Epithelial cell of proximal tubule (primary cell): ENCODE measurements at regions not wholly inside any gene's neighbourhood (a gene's known extent, or its start where the extent isn't known, plus 50 kb on each side); places are given as distances from the start of the nearest gene placed in this dataset.
"Not testable (repeated sequence)": the region's sequence is repeated elsewhere in the genome, so short reads cannot be mapped to it uniquely, and the experiment has no call there.

Source experiments
- DNase-seq: peaks from one replicate; pipeline ENCODE4 v3.0.0-alpha.2; 2011; ENCODE audit warnings: low read depth
- H3K4me3 ChIP-seq: 2 replicates; pipeline ENCODE4 v1.5.1; 2011; ENCODE audit warnings: low read depth, mild to moderate bottlenecking, low read length
- TF ChIP-seq, protein P1 (sequence below): conservative IDR thresholded peaks from 2 replicates; pipeline ENCODE4 v1.5.1; 2012; ENCODE audit warnings: low read depth, mild to moderate bottlenecking, low read length

DNA sequence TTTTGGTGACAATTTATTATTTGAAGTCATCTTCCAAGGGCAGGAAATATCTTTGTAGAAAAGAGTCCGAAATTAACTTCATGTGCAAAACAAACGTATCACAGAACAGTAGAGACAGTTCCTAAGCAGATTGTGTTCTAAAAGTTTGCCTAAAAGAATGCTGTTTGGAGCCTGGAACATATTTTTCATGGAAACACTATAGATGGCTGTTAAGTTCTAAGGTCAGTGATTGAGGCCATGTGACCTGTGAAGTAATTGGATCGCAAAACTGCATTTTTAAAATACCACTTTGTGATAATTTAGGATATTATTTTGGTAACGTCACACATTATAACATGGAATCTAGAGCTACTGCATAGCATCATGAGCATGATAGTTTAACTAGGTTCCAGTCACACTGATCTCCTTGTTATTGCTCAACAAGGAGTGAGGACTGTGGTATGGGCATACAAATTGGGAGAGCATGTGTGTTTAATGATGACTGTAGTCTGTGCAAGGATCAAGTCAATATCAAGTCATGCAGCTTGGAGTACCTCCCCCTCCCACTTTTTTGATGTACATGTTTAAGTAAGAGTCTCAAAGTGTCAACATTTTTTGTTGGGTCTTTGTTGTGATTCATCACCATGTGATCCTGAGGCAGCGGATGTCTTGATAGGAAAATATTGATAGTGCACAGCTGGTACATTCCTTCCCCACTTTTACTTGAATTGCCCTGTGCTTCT lies 609.3 kb upstream of the CITED2 start:
- TF ChIP-seq, protein P1, sequence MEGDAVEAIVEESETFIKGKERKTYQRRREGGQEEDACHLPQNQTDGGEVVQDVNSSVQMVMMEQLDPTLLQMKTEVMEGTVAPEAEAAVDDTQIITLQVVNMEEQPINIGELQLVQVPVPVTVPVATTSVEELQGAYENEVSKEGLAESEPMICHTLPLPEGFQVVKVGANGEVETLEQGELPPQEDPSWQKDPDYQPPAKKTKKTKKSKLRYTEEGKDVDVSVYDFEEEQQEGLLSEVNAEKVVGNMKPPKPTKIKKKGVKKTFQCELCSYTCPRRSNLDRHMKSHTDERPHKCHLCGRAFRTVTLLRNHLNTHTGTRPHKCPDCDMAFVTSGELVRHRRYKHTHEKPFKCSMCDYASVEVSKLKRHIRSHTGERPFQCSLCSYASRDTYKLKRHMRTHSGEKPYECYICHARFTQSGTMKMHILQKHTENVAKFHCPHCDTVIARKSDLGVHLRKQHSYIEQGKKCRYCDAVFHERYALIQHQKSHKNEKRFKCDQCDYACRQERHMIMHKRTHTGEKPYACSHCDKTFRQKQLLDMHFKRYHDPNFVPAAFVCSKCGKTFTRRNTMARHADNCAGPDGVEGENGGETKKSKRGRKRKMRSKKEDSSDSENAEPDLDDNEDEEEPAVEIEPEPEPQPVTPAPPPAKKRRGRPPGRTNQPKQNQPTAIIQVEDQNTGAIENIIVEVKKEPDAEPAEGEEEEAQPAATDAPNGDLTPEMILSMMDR, result no peak
- H3K4me3 ChIP-seq, result no peak overlapping the region
- no peak for DNase-seq

DNA sequence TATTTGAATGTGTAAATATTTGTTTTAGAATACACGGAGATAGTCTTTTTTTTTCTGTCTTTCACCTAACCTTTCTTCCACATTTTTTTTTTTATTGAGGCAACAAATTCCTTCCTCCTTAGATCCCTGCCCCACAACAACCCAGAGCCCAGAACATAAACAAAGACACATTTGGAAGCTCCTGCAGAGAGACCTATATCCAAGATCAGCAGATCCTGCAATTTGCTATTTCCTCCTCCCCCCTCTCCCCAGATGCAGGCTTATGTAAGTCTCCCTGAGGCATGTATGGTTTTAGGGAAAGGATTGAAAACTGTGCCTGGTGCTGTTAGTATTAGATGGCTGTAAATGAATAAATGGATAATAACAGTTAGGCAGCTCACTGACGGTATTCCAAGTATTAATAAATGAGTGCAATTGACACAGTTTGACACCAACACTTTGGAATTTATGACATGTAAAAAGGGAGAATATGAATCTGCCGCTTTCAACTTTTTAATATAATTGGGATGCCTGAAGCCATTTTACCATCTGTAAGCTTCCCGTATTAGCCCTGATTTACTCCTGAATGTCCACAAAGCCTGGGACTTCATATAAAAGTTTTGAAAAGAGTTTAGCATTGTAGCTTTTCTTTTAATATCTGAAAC lies 608.3 kb upstream of the CITED2 start:
- TF ChIP-seq, protein P1, result no peak
- DNase-seq, result no peak
- no peak overlapping the region for H3K4me3 ChIP-seq

DNA sequence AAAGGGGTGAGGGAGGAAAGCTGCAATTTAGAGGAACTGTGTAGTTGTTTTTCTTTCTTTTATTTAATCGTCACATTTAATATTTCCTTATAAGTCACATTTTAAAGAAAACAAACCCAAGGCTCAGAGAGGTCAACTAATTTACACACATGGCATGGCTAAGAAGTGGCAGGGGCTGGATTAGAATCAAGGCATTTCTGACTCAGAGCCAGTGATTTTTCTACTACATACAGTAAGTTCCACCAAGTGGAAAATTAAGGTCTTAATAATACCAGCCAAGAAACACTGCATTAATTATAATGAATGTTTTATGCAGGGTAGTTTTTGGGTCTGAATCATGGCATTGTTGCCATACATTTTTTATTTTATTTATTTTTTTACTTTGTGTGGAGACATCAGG lies 607.7 kb upstream of the CITED2 start:
- H3K4me3 ChIP-seq, result no peak overlapping the region
- TF ChIP-seq, protein P1, result no peak
- DNase-seq, result no peak

DNA sequence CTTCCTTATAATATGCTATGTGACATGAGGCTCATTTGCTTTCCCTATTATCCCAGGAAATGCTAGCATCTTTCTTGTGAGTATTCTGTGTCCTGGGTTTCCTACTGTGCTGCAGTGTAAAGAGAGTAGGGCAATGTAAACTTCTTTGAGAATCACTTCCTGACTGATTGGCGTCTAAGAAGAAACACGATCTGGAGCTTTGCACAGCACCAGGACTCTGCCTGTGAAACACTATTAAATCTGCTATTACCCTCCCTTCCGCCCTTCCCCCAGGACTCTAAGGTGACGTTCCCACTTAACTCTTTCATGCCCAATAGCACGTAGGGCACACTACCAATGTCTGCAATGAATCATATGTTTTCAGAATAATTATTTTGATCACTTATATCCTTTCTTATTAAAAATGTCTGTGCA lies 607.3 kb upstream of the CITED2 start:
- no peak for DNase-seq
- TF ChIP-seq, protein P1, result no peak

DNA sequence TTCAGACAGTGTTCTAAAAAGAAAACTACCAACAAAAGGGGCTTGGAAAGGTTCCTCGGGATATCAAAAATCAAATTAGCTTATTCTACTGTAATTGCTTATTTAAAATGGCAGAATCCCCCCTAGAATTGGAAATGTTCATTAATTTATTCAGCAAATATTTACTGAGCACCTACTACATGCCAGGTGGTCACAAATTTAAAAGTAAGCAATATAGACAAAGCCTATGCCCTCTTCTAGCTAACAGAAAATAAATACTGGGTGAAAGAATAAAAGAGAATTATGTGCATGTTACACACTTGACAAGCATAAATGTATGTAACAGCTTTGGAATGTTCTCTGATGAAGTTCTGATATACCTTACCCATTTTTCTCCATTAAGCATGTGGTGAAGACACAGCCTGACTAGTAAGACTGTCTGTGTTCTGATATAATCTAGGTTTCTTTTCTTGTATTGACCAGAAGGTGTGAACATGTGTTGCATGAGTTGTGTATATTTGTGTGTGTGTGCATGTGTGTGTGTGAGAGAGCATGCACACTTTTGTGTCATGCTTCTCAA lies 606.7 kb upstream of the CITED2 start:
- TF ChIP-seq, protein P1, result no peak
- no peak overlapping the region for H3K4me3 ChIP-seq
- DNase-seq, result no peak

More for the DNA sequence above, 607.3 kb upstream of the CITED2 start:
- H3K4me3 ChIP-seq, result no peak overlapping the region

DNA sequence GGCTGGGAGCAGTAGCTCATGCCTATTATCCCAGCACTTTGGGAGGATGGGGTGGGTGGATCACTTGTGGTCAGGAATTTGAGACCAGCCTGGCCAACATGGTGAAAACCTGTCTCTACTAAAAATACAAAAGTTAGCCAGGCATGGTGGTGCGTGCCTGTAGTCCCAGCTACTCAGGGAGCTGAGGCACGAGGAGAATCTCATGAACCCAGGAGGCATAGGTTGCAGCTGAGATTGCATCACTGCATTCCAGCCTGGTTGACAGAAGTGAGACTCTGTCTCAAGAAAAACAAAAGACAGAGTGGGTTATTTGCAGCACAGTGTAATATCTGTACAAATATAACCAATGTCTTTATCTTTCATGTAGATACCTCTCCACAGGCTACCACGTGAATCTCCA lies 606.2 kb upstream of the CITED2 start:
- H3K4me3 ChIP-seq, DNase-seq: not testable (repeated sequence)

DNA sequence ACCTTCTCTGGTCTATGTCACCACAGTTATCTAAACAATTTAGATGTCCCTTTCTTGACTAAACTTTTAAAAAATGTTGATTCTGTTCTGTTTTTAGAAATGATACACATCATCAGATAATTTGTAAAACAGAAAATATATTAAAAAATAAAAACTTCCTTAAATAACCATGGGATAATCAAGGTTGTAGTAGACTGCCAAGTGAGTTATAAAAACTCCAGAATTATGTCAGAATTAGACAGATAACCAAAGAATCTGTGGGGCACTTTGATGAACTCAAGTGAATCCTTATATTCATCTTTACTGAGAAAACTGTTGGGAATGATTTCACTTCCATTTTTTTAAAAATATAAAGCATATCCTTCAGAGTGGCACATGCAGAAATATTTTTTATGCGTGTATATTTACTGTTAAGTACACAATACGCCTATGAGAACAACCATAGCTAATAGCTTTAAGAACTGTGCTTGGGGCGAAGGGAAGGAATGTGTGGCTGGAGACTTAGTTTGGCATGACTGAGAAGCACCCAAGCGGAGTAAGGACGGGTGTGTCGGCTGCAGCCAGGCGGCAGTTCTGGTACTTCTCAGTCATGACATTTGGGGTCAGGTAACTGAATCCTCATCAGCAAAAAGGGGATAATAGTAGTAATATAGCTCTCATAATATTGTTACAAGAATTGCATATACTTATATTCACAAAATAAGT lies 604.7 kb upstream of the CITED2 start:
- TF ChIP-seq, protein P1, result peak; percentile 15
- no peak overlapping the region for H3K4me3 ChIP-seq
- peak; percentile 95 for DNase-seq
